Stomach (tissue), 4 donors: ENCODE measurements at regions not wholly inside any gene's neighbourhood (a gene's known extent, or its start where the extent isn't known, plus 50 kb on each side); places are given as distances from the start of the nearest gene placed in this dataset.

ENCODE experiments used
- CTCF ChIP-seq, 7 experiments: fragments of 450-650 bp in 4 of 7; fragments of 200-600 bp in 3 of 7; sonication (generic) in 3 of 7; IDR thresholded peaks; one replicate each; pipeline ENCODE4 v1.5.1; 2016 to 2019; ENCODE audit warnings: antibody characterized with exemption in 7 of 7, control low read depth in 2 of 7, mild to moderate bottlenecking in 1 of 7
- POLR2A ChIP-seq, 4 donors: fragments of 450-650 bp; IDR thresholded peaks; one replicate each; pipeline ENCODE4 v1.6.1; 2016; ENCODE audit warnings: antibody characterized with exemption in 4 of 4, control low read depth in 2 of 4, mild to moderate bottlenecking in 1 of 4, moderate library complexity in 1 of 4

- TF ChIP-seq CTCF (IDR thresholded peaks at IDR 0.05) (no peak), POLR2A (IDR thresholded peaks at IDR 0.05) (no peak)
Observed at GRCh38 chr4:81335122-81335912, 120.3 kb upstream of the PRKG2 start.
